GM12891 (cell line): ENCODE measurements at regions not wholly inside any gene's neighbourhood (a gene's known extent, or its start where the extent isn't known, plus 50 kb on each side); places are given as distances from the start of the nearest gene placed in this dataset.

Experiments used
- PAX5 ChIP-seq: IDR thresholded peaks from 2 replicates; pipeline ENCODE4 v1.6.1; 2011; ENCODE audit warnings: low read length, moderate library complexity, mild to moderate bottlenecking; ENCODE audit not compliant: insufficient read depth, severe bottlenecking
- POLR2A ChIP-seq: IDR thresholded peaks from 2 replicates; pipeline ENCODE4 v1.6.1; 2011; ENCODE audit warnings: low read depth, low read length, control low read depth
- POLR2AphosphoS5 ChIP-seq: IDR thresholded peaks from 2 replicates; pipeline ENCODE4 v1.6.1; 2011; ENCODE audit warnings: low read depth, low read length, control low read depth
- TAF1 ChIP-seq: IDR thresholded peaks from 2 replicates; pipeline ENCODE4 v1.6.1; 2011; ENCODE audit warnings: low read depth, low read length, control low read depth

GRCh38 chr2:6645672-6646071 is 220.0 kb downstream of the CMPK2 start:
- TF ChIP-seq TAF1 (no peak), PAX5 (no peak), POLR2AphosphoS5 (no peak), POLR2A (no peak)
